NK-92 treated with Interleukin-12 subunit alpha and Interleukin-12 subunit beta, amount 100 ng/mL, for 24 hours (cell line): ENCODE measurements at regions not wholly inside any gene's neighbourhood (a gene's known extent, or its start where the extent isn't known, plus 50 kb on each side); places are given as distances from the start of the nearest gene placed in this dataset.

Experiments
- DNase-seq: peaks from one replicate; lab custom pipeline; 2025; lab: John Stamatoyannopoulos, UW

DNA sequence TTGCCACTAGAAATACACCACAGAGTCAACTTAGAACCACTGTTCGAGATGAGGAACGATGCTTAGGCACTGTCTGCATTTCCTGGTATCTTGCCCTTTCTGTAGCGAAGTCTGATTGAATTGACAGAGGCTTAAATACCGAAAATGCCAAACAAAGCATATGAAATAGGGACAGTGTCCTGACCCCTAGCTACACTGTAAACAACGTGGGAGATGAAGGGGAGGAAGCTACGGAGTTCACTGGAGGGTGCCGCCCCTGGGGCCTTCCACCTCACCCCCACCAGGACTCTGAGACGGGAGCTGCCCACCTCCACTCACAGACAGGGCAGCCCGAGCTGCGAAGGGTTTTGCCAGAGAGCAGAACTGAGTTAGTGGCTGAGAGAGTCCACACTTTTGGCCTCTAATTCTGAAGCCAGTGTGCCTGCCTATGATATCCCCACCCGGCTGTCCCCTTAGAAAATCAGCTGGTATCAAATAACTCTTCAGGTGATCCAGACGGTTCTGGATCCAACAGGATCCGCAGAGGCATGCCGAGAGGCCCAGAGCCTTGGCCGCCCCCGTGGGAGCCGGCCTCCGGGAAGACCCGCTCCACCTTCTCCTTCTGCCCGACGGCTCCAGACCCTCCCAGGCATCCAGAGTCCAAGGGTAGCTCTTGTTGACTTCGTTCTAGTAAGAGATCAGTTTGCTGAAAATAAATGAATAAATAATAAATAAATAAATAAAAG lies 230.7 kb upstream of the DIO3 start:
- no peak for DNase-seq

DNA sequence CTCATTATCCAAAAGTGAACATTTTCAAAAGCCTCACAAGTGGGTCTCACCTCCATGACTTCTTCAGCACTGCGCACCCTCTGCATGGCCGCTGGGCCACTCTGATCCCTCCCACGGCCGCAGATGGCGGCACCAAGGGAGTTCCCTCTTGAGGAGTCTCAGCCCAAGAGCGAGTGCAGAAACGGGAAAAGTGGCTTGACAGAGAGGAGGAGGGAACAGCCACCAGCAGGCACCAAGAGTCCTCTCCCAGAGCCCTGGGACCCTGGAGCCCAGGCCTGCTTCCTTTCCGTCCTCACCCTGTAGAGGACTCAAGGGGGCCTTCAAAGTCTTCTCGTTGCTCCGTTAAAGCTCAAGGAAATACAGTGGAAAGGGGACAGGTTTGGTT lies 230.2 kb upstream of the DIO3 start:
- no peak for DNase-seq

DNA sequence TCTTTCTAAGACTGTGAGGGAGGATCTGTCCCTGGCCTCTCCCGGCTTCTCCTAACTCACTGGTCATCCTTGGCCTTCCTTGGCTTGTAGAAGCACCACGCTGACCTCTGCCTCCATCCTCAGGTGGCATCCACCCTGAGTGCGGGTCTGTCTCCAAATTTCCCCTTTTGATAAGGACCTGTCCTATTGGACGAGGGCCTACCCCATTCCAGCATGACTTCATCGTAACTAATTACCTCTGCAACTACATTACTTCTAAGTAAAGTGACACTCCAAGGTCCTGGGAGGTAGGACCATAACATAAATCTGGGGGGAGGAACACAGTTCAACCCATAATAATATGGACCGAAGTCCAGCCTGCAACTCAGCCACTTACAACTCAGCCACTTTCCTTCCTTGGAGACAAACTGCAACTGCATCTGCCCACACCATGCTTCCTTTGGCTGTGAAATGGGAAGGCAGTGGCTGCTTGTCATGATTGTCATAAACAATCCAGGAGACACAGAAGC lies 229.6 kb upstream of the DIO3 start:
- no peak for DNase-seq

DNA sequence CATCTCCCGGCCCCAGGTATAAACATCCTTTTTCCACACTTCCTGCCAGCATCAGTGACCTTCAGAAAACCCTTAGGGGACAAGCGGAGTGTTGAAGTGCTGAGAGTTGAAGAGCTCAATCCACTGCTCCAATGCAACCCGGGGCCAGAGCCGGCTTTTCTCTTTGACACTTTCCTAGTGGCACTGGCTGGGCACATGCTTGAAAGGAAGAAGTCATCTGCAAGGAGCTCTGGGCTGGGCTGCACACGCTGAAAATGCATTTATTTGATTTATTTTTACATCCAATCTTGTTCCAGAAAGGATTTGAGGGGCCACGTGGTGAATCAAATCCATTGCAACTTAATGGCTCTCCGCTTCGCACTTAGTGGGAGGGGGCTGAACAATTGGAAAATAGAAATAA lies 229.0 kb upstream of the DIO3 start:
- no peak for DNase-seq

DNA sequence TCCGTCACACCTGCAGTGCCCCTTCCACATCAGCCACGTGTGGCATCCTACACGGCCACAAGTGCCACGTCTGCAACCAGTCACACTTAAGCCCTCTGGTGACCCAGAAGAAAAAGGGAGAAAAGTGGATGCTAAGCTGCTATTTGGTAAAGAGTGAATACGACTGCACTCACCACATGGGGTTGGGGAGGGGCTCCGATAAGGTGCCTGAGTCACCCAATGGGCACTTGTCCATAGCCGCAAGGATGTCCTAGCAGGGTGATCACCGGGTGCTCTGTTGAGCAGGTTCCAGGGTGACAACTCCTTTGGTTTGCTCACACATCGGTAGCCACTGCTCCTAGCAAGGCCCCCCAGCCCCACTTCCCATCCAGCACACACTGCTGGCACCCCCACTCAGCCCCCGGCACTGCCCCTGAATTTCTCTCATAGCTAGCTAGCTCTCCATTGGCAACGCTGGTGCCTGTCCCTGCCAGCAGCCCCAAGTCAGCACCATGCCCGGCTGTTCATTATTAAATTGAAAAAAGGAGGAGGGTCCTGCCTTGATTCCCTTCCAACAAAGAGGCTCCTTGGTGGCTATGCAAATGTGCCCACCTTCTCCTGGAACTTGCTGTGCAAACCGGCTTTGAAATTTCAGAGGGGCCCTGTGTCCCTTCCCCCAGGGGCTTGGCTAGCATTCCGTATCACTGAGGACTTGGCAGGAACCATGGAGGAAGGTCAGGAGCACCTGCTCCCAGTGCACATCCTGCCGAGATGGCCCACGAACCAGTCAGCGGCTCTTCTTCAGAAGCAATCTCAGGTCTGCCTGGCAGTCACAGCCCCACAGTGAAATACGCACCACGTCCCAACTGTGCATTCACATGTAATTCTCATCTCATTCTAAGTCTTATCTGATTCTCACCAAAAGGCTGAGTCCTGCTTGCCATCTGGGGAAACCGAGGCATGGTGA lies 227.7 kb upstream of the DIO3 start:
- no peak for DNase-seq

DNA sequence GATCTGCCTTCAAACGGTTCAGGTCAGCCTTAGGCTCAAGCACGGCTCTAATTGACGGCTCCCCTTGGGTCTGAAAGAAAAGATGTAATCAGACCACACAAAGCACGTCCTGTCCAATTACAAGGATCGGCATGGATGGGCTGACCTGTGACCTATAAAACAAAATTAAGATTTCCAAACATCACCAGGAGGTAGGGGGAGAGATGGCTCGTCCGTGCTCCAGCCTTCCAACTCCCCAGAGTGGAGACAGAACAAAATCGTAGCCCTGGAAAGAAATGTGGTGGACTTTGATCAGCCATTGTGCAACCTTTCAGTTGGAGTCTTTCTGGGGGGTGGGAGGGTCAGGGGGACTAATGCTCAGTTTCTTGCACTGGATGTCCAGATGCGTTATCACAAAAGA lies 226.6 kb upstream of the DIO3 start:
- no peak for DNase-seq

DNA sequence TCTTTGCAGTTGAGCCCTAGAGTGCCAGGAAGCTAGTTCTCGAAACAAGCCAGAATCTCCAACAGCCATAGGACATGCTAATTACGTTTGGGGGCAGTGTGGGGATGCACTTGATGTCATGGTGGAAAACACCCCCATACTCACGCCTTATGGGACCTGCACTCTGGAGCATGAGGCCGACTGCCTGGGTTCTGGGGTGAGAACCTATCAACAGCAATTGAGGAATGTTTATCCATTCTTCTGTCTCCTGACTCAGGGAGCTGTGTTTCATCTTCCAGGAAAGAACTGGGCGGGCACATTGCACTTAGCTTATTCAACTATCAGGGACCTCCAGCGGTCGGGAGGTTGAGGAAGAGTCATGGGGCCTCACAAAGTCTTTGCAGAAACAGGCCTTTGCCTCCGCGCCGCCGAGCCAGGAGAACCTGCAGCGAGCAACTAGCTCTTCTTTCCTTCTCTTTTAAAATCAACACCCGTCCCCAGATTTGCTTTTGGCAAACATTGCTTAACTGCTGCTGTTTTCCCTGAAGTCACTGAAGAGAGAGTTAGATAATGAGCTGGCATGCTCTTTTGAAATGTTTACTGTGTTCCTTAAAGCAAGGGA lies 226.1 kb upstream of the DIO3 start:
- no peak for DNase-seq

DNA sequence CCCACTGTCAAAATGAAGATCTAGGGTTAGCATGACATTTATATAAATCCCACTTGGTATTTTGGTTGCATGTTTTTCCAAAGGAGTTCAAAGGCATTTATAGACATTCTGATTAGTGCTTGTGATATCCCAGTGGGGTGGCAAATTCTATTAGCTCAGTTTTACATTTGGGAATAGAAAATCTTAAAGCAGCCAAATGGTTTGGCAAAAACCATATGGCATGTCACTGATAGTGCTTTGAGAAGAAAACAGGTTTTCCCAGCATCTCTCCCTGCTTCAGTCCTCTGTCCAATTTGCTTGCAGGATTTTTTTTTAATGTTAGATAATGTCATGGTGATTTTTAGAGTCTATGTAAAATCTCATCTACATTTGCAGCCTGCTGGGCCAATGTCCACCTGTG lies 225.1 kb upstream of the DIO3 start:
- DNase-seq = no peak

DNA sequence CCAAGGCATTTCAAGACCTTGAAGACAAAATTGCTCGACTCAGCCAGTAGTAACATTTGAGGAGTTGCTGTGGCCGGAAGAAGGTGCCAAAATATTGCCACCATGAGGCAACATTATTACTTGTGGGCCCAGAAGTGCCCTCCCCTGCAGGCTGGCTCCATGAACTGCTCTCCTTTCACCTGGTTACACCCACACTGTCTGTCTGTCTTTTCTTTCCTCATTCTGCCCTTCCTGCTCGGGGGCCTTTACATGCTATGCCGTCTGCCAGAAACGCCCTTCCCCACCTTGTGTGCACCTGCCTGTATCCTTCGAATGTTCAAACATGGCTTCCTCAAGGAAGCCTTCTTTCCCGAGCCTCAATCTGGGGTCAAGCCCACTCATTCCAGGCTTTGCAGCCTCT lies 224.2 kb upstream of the DIO3 start:
- no peak for DNase-seq

DNA sequence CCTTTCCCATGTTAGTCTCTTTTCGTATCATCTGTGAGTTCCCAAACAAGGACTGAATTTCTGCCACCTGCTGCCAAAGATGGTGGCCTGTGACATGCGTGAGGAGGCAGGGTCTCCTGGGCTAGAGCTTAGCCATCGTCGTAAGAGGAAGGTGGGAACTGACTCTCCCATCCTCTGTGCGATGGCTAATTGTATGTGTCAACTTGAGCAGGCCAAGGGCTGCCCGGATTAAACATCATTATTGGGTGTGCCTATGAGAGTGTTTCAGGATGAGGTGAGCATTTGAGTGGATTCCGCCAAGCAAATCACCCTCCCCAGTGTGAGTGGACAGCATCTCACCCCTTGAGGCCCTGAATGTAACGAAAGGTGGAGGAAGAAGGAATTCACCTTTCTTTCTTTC lies 220.7 kb upstream of the DIO3 start:
- no peak for DNase-seq

DNA sequence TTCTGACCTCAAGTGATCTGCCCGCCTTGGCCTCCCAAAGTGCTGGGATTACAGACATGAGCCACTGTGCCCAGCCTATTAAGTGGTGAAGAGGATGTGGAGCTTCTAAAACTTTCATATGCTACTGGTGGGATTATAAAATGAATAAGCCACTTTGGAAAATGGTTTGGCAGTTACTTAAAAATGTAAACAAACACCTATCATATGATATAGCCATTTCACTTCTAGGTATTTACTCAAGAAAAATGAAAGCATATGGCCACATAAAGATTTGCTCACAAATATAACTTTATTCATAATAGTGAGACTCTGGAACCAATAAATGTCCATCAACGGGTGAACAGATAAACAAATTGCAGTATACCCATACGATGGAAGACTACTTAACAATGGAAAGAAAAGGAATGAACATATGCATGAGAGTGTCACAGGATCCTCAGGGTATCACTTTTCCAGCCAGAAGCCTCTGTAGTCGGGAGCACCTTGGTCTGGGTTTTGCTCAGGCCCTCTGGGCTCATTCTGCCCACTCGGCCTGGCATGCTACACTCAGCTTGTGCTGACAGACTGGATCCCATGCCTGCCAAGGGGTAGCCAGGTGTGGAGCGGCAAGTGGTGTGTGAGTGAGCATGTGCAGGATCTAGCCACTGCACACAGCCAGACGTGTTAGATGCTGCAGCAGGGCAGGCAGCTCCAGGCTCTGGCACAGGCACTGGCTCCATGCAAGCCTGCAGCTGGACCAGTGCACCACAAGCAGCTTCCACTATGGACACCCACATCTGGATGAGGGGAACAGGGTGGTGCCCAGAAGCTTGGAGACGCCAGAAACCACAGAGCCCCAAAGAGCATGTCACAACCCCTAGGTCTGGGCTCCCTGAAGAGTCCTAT lies 213.2 kb upstream of the DIO3 start:
- DNase-seq = no peak

DNA sequence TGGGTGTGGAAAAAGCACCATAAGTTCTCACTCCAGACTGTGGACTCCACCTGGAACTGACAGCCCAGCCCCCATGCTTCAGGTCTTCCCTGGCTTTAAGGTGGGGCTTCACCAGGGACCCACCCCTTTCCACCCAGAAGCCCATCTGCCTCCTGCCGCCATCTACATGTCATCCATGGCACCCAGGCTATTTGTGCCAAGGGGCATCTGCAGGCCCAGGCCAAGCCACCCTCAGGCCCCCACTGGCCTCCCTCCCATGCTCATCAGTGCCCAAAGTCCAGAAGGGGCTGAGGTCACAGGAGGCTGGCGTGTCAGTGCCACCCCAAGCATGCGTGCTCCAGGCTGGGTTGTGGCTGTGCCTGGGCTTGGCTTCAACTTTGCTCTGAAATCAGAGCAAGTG lies 212.2 kb upstream of the DIO3 start:
- no peak for DNase-seq

DNA sequence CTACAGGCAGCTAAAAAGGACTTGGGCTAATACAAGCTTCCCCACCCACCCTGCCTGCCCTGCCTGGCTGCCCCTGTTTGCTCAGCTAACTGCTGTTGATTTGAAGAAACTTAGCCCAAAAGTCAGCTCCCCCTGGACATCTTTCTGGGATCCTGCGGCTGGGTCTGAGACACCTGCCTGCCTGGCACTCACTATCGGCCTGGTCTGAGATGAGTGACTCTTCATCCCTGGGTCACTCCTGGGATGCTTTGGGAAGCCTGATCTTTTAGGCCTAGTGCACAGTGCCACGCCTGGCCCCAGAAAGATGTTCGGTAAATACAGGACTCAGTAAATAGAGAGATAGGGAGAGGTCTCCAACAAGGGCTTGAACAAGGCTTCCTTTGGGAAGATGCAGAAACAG lies 211.3 kb upstream of the DIO3 start:
- no peak for DNase-seq

DNA sequence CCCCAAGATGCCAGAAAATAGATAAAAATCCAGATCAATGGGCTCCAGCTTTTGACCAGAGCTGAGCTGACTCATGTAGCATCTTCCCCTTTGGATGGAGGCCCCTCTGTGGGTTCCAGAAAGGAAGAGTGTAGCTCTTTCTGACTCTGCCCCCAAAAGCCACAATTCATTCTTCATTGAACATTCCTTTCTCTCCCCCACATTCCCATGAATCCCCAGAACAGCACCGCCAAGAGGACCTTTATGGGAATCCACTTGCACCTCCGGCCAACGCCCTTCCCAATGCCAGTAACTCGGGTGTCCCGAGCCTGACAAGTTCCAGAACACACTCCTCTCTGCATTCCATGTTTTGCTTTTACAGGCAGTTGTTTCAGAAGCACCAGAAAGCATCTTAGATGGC lies 210.6 kb upstream of the DIO3 start:
- DNase-seq = no peak

DNA sequence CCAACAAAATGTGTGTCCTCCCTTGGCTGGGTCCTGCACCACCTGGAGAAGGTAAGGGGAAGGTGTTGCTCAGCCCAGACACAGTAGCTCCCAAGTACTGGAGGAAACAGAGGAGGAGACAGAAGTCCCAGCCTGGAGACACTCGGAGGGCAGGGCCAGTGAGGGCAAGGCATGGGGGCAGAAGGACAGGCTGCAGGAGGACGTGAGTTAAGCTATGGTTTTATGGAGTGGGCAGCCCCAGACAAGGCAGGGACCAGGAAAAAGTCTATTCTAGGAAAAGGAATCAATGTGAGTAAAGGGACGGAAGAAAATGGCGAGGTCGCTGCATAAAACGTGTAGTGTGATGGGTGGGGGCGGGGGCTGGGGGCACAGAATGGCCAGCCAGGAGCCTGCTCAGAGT lies 210.1 kb upstream of the DIO3 start:
- DNase-seq = no peak

DNA sequence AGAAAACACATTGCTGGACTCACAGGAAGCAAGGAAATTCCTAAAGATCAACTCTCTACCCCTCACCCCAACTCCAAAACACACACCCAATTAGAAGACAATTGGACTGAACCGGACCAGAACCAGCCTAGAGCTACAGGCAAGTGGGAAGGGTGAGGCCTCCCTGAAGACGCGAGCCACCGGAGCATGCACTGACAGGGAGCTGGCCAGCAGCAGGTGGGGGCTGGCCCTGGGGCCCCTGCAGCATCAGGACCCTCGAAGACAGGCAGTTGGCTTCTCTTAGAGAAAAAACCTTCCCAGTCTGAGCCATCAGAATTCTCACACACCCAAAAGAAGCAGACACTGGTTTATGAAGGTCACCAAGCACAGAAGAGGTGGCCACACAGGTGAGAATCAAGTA lies 209.5 kb upstream of the DIO3 start:
- DNase-seq = no peak

DNA sequence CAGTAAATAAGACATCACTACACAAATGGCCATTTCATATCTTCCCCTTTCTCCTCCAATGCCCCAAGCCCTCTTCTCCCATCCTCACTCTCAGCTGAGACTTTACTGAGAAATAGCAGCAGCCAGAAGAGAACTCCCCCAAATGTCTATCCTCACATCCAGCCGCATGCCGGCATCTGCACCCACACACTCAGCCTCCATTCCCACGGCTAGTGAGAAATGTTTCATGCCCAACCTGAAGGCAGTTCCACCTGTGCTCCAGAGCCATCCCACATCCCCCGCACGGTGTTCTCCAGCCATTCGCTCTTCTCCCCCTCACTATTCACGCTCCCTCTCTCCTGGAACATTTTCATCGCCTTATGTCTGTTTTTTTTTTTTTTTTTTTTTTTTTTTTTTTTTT lies 208.7 kb upstream of the DIO3 start:
- no peak for DNase-seq

DNA sequence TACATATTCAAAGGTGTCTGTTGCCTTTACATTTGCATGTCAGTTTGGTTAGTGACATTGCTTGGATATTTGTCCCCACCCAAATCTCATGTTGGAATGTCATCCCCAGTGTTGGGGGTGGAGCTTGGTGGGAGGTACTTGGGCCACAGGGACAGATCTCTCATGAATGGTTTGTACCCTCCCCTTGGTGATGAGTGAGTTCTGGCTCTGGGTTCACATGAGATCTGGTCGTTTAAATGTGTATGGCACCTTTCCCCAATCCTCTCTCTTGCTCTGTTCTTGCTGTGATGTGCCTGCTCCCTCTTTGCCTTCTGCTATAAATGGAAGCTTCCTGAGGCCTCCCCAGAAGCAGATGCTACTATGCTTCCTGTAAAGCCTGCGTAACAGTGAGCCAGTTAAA lies 207.9 kb upstream of the DIO3 start:
- DNase-seq = no peak

DNA sequence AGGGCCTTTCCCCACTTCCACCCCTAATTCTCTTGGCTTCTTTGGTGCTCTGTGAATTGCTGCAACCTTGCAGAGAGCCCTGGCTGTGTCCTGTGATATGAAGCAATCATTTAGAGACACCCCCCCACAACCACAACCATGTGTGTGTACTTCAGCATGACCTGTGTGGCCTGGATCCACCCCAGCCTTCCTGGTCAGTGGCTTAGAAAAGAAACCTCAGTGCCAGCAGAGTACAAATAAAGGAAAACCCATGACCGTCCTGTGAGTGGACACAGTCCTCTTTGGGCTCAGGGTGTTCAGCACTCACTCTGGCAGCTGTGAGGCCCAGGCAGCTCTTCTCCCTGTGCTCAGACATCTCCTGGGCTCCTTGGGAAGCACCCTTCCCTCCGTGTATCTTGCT lies 206.6 kb upstream of the DIO3 start:
- DNase-seq = no peak

DNA sequence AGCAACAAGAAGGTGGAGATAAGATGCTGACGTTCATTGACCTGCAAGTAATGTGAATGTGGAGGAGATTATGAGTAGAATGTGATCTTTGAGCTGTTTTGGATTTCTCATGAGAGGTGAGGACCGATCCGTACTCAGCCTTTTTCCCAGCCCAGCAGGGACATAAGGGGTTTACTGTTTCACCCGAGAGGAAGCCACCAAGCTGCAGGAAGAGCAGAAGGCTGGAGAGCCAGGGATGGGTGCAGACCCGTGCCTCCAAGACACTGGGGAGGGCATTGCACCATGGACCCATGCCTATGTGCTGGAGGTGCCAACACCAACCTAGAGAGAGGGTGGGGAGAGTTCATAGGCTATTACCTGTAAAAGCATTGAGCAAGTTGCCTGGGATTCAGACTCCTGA lies 206.0 kb upstream of the DIO3 start:
- DNase-seq = no peak

DNA sequence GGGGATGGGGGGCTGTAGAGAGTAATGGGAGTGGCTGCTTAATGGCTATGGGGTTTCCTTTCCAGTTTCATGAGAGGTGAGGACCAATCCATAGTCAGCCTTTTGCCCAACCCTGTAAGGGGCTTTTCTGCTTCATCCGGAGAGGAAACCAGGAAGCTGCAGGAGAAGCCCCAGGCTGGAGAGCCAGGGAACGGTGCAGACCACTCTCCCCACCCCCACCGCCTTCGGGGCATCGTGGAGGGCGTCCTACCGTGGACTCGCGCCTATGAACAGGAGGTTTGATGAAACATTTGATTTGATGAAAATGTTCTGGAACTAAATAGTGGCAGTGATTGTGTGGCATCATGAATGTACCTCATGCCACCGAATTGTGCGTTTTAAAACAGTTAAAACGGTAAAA lies 204.3 kb upstream of the DIO3 start:
- DNase-seq = no peak
